ENCODE measurements at regions not wholly inside any gene's neighbourhood (a gene's known extent, or its start where the extent isn't known, plus 50 kb on each side); places are given as distances from the start of the nearest gene placed in this dataset.

- no peak for DNase-seq
- TF ChIP-seq, protein P1, sequence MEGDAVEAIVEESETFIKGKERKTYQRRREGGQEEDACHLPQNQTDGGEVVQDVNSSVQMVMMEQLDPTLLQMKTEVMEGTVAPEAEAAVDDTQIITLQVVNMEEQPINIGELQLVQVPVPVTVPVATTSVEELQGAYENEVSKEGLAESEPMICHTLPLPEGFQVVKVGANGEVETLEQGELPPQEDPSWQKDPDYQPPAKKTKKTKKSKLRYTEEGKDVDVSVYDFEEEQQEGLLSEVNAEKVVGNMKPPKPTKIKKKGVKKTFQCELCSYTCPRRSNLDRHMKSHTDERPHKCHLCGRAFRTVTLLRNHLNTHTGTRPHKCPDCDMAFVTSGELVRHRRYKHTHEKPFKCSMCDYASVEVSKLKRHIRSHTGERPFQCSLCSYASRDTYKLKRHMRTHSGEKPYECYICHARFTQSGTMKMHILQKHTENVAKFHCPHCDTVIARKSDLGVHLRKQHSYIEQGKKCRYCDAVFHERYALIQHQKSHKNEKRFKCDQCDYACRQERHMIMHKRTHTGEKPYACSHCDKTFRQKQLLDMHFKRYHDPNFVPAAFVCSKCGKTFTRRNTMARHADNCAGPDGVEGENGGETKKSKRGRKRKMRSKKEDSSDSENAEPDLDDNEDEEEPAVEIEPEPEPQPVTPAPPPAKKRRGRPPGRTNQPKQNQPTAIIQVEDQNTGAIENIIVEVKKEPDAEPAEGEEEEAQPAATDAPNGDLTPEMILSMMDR (IDR thresholded peaks at IDR 0.05), result no peak
- Histone ChIP-seq H3K27ac (no peak overlapping the region), H3K36me3 (no peaks in the 10 kb centered on the region), H3K27me3 (ENCODE audit: low read depth) (no peaks in the 10 kb centered on the region), H3K4me3 (no peak overlapping the region), H3K9me3 (no peaks in the 10 kb centered on the region), H3K4me1 (no peaks in the 10 kb centered on the region)
- intact Hi-C loops (cut with DNase I), result no loop called here
- ATAC-seq, result no peak
Observed at GRCh38 chr10:10901906-10902305, 115.8 kb upstream of the CELF2 start.

- Histone ChIP-seq H3K4me1 (no peaks in the 10 kb centered on the region), H3K27ac (no peak overlapping the region), H3K4me3 (no peak overlapping the region), H3K9me3 (no peaks in the 10 kb centered on the region), H3K27me3 (ENCODE audit: low read depth) (no peaks in the 10 kb centered on the region), H3K36me3 (no peaks in the 10 kb centered on the region)
- TF ChIP-seq, protein P1 (IDR thresholded peaks at IDR 0.05), result no peak
- intact Hi-C loops (cut with DNase I), result no loop called here
- DNase-seq, result no peak
- no peak for ATAC-seq
Observed at GRCh38 chr10:10902951-10903350, 114.7 kb upstream of the CELF2 start.

DNA sequence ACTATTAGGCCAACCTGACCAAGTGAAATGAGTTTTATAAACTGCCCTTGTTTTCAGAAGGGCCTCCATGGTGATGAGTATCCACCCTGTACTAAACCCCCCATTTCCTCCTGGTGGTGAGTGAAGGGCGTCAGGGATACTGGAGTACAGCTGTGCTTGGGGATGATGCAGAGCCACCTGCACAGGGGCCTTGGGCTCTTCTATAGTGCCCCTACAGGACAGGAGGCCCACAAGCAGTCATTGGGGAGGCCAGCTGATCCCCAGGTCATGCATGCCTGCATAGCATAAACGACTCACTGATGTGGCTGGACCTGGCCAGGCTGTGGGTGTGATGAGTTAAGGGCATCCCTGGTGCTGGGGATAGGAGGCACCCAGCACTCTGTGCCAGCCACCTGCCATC, 114.1 kb upstream of the CELF2 start:
- Histone ChIP-seq H3K36me3 (no peaks in the 10 kb centered on the region), H3K27ac (no peak overlapping the region), H3K27me3 (ENCODE audit: low read depth) (no peaks in the 10 kb centered on the region), H3K4me3 (no peak overlapping the region), H3K4me1 (no peaks in the 10 kb centered on the region), H3K9me3 (no peaks in the 10 kb centered on the region)
- DNase-seq (no peak), ATAC-seq (no peak)
- TF ChIP-seq, protein P1 (IDR thresholded peaks at IDR 0.05), result no peak
- intact Hi-C loops (cut with DNase I), result no loop called here

- peaks cover 26% of the 10 kb centered on the region for H3K4me1 ChIP-seq
- no peaks in the 10 kb centered on the region for H3K9me3 ChIP-seq
- TF ChIP-seq, protein P1 (IDR thresholded peaks at IDR 0.05), result no peak
- no peak for DNase-seq
- H3K27ac ChIP-seq, result peak overlapping the region; percentile 80
- peak in 1 of 2 donors; percentile 30 for ATAC-seq
- H3K27me3 ChIP-seq (ENCODE audit: low read depth), result no peaks in the 10 kb centered on the region
- intact Hi-C loops (cut with DNase I), result no loop called here
- H3K36me3 ChIP-seq, result no peaks in the 10 kb centered on the region
- no peak overlapping the region for H3K4me3 ChIP-seq
Observed at GRCh38 chr10:10910634-10911033, 107.0 kb upstream of the CELF2 start.

- DNase-seq (no peak), ATAC-seq (peak; percentile 53 to 71)
- Histone ChIP-seq H3K4me1 (peaks cover 30% of the 10 kb centered on the region), H3K9me3 (no peaks in the 10 kb centered on the region), H3K27me3 (ENCODE audit: low read depth) (no peaks in the 10 kb centered on the region), H3K27ac (peak overlapping the region; percentile 80), H3K4me3 (peak overlapping the region; percentile 33), H3K36me3 (no peaks in the 10 kb centered on the region)
- intact Hi-C loops (cut with DNase I), result no loop called here
- TF ChIP-seq, protein P1 (IDR thresholded peaks at IDR 0.05), result no peak
Observed at GRCh38 chr10:10911035-10911434, 106.6 kb upstream of the CELF2 start.

DNA sequence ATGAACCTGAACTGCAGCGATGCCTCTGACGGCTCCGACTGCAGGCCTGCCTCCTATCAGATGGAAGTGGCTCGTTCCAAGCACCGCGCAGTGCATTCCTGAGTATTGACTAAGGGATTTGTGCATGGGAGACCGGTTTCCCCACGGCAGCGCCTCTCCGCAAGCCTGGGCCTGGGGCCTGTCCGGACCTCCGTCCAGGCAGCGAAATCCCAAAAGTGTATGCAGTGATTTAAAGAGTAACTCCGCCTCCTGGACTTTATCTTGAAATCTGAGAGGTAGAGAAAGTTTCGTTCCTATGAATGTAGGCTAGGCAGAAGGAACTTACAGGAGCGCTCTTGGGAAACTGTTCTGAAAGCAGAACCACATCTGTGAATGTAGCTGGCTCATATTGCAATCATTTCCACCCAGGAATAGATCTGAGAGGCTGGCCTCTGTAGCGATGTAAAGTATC, 106.2 kb upstream of the CELF2 start:
- Histone ChIP-seq H3K36me3 (no peaks in the 10 kb centered on the region), H3K27me3 (ENCODE audit: low read depth) (no peaks in the 10 kb centered on the region), H3K9me3 (no peaks in the 10 kb centered on the region), H3K4me1 (peaks cover 30% of the 10 kb centered on the region), H3K4me3 (peak overlapping the region; percentile 33), H3K27ac (peak overlapping the region; percentile 80)
- ATAC-seq (peak; percentile 95 to 97), DNase-seq (peak; percentile 83)
- intact Hi-C loops (cut with DNase I), result no loop called here
- TF ChIP-seq, protein P1 (IDR thresholded peaks at IDR 0.05), result no peak
